PC-9 (cell line): ENCODE measurements at regions not wholly inside any gene's neighbourhood (a gene's known extent, or its start where the extent isn't known, plus 50 kb on each side); places are given as distances from the start of the nearest gene placed in this dataset.
"Not testable (repeated sequence)": the region's sequence is repeated elsewhere in the genome, so short reads cannot be mapped to it uniquely, and the experiment has no call there.

Source experiments
- CTCF ChIP-seq: fragments of 200-600 bp; sonication (generic); conservative IDR thresholded peaks from 2 replicates; pipeline ENCODE4 v1.6.1; 2017; ENCODE audit warnings: mixed run types, antibody characterized with exemption, mild to moderate bottlenecking, moderate library complexity
- EZH2 ChIP-seq: fragments of 200-600 bp; sonication (generic); IDR thresholded peaks from 2 replicates; pipeline ENCODE4 v1.8.0; 2017; ENCODE audit warnings: antibody characterized with exemption, low read depth

DNA sequence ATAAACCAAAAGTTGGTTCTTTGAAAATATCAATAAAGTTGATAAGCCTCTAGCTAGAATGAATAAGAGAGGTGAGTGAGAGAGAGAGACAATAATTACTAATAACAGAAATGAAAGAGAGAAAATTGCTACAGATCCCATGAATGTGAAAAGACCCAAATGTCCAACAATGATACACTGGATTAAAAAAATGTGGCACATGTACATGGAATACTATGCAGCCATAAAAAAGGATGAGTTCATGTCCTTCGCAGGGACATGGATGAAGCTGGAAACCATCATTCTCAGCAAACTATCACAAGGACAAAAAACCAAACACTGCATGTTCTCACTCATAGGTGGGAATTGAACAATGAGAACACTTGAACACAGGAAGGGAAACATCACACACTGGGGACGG, 75.7 kb upstream of the VSTM5 start:
- TF ChIP-seq CTCF, EZH2: not testable (repeated sequence)
